ENCODE measurements at regions not wholly inside any gene's neighbourhood (a gene's known extent, or its start where the extent isn't known, plus 50 kb on each side); places are given as distances from the start of the nearest gene placed in this dataset.

DNA sequence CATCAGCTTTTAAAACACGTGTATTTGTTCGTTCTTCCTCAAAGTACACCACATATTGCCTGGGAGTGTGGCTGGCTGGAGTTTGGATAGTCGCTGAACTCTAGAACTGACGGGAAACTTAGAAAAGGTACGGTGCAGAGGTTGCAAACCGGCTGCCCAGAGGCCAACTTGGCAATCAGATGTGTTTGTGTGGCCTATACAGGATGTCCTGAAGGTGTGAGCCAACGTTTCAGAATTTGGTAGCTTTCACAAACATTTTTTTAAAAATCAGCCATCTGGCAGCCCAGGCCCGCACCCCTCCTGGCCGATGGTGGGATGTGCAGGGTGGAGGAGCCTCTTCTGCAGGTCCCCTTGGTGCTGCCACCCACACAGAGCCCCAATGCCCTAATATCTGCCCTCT lies 73.6 kb upstream of the SLC25A33 start:
- TF ChIP-seq, protein P1, sequence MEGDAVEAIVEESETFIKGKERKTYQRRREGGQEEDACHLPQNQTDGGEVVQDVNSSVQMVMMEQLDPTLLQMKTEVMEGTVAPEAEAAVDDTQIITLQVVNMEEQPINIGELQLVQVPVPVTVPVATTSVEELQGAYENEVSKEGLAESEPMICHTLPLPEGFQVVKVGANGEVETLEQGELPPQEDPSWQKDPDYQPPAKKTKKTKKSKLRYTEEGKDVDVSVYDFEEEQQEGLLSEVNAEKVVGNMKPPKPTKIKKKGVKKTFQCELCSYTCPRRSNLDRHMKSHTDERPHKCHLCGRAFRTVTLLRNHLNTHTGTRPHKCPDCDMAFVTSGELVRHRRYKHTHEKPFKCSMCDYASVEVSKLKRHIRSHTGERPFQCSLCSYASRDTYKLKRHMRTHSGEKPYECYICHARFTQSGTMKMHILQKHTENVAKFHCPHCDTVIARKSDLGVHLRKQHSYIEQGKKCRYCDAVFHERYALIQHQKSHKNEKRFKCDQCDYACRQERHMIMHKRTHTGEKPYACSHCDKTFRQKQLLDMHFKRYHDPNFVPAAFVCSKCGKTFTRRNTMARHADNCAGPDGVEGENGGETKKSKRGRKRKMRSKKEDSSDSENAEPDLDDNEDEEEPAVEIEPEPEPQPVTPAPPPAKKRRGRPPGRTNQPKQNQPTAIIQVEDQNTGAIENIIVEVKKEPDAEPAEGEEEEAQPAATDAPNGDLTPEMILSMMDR (IDR thresholded peaks at IDR 0.05) = no peak
- TF ChIP-seq POLR2A (IDR thresholded peaks at IDR 0.05) = no peak

Measured in thyroid gland (tissue), 4 donors.